Astrocyte (in vitro differentiated cells and primary cell): ENCODE measurements at regions not wholly inside any gene's neighbourhood (a gene's known extent, or its start where the extent isn't known, plus 50 kb on each side); places are given as distances from the start of the nearest gene placed in this dataset.

Experiments
- EZH2 ChIP-seq: IDR thresholded peaks from 2 replicates; pipeline ENCODE4 v1.6.1; 2012; ENCODE audit warnings: mild to moderate bottlenecking, low read length, inconsistent platforms; ENCODE audit not compliant: insufficient read depth
- TF ChIP-seq, protein P1 (sequence below): IDR thresholded peaks from 2 replicates; pipeline ENCODE4 v1.5.1; 2011; ENCODE audit warnings: low read depth, mild to moderate bottlenecking, inconsistent platforms, low read length, moderate library complexity; ENCODE audit not compliant: insufficient read depth

DNA sequence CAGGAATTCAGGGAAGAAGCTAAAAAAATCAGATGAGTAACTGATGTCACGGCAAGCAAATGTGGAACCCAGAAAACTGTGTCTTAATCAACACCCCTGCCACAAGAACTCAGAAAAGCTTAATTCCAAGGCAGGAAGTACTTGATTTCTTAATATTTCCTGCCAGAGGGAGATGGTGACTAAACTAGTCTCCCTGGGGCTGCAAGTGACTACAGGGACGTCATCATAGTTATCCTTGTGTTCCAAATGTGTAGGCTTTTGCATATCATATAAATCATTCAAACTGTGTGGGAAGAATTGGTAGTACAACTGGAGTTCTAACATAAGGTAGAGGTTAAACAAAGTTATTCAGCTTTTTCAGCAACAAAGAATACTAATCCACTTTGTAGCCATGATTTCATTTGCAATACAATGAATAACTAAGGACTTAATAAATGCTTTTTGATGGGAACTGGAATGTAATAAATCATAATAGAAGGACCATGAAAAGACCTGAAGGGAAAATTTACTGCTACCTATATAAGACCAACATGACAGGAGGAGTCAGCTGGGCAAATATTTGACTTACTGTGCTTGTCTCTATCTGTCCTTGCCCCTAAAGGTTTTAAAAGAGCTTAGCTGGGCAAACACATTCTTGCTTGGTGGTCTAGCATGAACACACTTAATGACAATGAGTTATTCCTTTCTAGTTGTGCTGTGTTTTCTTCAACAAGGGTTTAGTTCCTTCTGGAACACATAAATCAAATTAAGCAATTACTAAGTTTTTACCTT is 76.0 kb upstream of the NECTIN3 start:
- TF ChIP-seq, protein P1, sequence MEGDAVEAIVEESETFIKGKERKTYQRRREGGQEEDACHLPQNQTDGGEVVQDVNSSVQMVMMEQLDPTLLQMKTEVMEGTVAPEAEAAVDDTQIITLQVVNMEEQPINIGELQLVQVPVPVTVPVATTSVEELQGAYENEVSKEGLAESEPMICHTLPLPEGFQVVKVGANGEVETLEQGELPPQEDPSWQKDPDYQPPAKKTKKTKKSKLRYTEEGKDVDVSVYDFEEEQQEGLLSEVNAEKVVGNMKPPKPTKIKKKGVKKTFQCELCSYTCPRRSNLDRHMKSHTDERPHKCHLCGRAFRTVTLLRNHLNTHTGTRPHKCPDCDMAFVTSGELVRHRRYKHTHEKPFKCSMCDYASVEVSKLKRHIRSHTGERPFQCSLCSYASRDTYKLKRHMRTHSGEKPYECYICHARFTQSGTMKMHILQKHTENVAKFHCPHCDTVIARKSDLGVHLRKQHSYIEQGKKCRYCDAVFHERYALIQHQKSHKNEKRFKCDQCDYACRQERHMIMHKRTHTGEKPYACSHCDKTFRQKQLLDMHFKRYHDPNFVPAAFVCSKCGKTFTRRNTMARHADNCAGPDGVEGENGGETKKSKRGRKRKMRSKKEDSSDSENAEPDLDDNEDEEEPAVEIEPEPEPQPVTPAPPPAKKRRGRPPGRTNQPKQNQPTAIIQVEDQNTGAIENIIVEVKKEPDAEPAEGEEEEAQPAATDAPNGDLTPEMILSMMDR: no peak
- no peak for TF ChIP-seq EZH2
